ENCODE measurements at regions not wholly inside any gene's neighbourhood (a gene's known extent, or its start where the extent isn't known, plus 50 kb on each side); places are given as distances from the start of the nearest gene placed in this dataset.

GRCh38 chr2:107693604-107694003 is 133.1 kb upstream of the RGPD4 start:
- no peak for TF ChIP-seq CTCF (IDR thresholded peaks at IDR 0.05; ENCODE audit: insufficient read depth, low read depth, low read length, missing control alignments)
- no peak overlapping the region for H3K4me3 ChIP-seq (ENCODE audit: low read length)
- no peak for DNase-seq (ENCODE audit: low read depth)

- TF ChIP-seq CTCF (IDR thresholded peaks at IDR 0.05; ENCODE audit: insufficient read depth, low read depth, low read length, missing control alignments) = no peak
- no peak for DNase-seq (ENCODE audit: low read depth)
- H3K4me3 ChIP-seq (ENCODE audit: low read length) = no peak overlapping the region
Observed at GRCh38 chr2:107694667-107695066, 132.0 kb upstream of the RGPD4 start.

GRCh38 chr2:107697385-107697784 is 129.3 kb upstream of the RGPD4 start:
- no peak for TF ChIP-seq CTCF (IDR thresholded peaks at IDR 0.05; ENCODE audit: insufficient read depth, low read depth, low read length, missing control alignments)
- H3K4me3 ChIP-seq (ENCODE audit: low read length) = no peak overlapping the region
- no peak for DNase-seq (ENCODE audit: low read depth)

GRCh38 chr2:107698861-107699260 is 127.8 kb upstream of the RGPD4 start:
- DNase-seq (ENCODE audit: low read depth) = no peak
- H3K4me3 ChIP-seq (ENCODE audit: low read length) = no peak overlapping the region
- TF ChIP-seq CTCF (IDR thresholded peaks at IDR 0.05; ENCODE audit: insufficient read depth, low read depth, low read length, missing control alignments) = no peak

DNA sequence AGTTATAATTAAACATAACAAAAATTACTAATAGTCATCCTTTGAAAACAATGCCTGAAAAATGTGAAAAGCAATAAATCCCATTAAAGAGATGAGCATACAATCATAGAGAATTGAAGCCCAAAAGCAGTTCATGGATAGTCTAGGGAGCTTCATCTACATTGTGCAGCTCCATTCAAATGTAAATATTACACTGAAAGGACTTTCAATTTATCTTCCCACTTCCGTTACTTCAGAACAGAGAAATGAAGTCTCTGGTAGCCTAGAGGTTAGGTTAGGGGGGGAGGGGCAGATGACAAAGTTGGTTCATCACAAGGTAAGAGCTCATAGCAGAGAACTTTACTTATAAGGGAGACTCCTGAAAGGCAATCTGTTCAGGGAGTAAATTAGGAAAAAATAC is 126.6 kb upstream of the RGPD4 start:
- no peak for DNase-seq (ENCODE audit: low read depth)
- TF ChIP-seq CTCF (IDR thresholded peaks at IDR 0.05; ENCODE audit: insufficient read depth, low read depth, low read length, missing control alignments) = no peak
- no peak overlapping the region for H3K4me3 ChIP-seq (ENCODE audit: low read length)

DNA sequence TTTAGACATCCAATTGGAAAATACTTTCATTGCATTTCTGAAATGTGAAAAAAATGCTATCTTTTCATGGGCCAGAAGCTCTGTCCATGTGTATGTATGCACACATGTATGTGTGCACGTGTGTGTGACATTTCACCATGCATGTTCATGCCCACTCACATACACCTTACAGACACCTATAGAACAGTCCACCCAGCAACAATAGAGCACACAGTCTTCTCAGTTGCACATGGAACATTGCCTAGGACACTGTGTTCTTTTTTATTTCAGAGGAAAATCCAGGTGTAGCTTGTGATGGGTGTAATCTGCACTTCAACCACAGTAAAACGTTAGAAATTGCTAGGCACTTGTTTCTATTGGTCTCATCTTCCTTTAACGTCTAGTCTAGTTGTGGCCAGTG is 114.8 kb upstream of the RGPD4 start:
- H3K4me3 ChIP-seq (ENCODE audit: low read length) = no peak overlapping the region
- no peak for TF ChIP-seq CTCF (IDR thresholded peaks at IDR 0.05; ENCODE audit: insufficient read depth, low read depth, low read length, missing control alignments)
- no peak for DNase-seq (ENCODE audit: low read depth)

- no peak overlapping the region for H3K4me3 ChIP-seq (ENCODE audit: low read length)
- DNase-seq (ENCODE audit: low read depth) = no peak
- TF ChIP-seq CTCF (IDR thresholded peaks at IDR 0.05; ENCODE audit: insufficient read depth, low read depth, low read length, missing control alignments) = no peak
Observed at GRCh38 chr2:107712857-107713256, 113.8 kb upstream of the RGPD4 start.

Data from epithelial cell of esophagus (primary cell).